H9 (cell line): ENCODE measurements at regions not wholly inside any gene's neighbourhood (a gene's known extent, or its start where the extent isn't known, plus 50 kb on each side); places are given as distances from the start of the nearest gene placed in this dataset.
"Not testable (repeated sequence)": the region's sequence is repeated elsewhere in the genome, so short reads cannot be mapped to it uniquely, and the experiment has no call there.

Experiments
- DNase-seq: peaks from one replicate; pipeline ENCODE4 v3.0.0-alpha.2; 2017
- H2AFZ ChIP-seq: one replicate; pipeline ENCODE4 v1.6.1; 2013; ENCODE audit warnings: mild to moderate bottlenecking, low read length, control low read depth, moderate library complexity
- H2AK5ac ChIP-seq: 2 replicates; pipeline ENCODE4 v1.6.1; 2013; ENCODE audit warnings: low read length, control low read depth, mixed read lengths; ENCODE audit not compliant: insufficient read length
- H2BK120ac ChIP-seq: one replicate; pipeline ENCODE4 v1.6.1; 2013; ENCODE audit warnings: low read depth, mild to moderate bottlenecking, low read length, control low read depth, inconsistent platforms; ENCODE audit not compliant: poor library complexity, severe bottlenecking
- H2BK12ac ChIP-seq: 2 replicates; pipeline ENCODE4 v1.6.1; 2013; ENCODE audit warnings: low read length, control low read depth, mixed read lengths, low read depth; ENCODE audit not compliant: insufficient read length
- H2BK15ac ChIP-seq: 2 replicates; pipeline ENCODE4 v1.6.1; 2013; ENCODE audit warnings: low read depth, low read length, control low read depth
- H2BK20ac ChIP-seq: one replicate; pipeline ENCODE4 v1.6.1; 2013; ENCODE audit warnings: low read depth, mild to moderate bottlenecking, low read length, control low read depth, inconsistent platforms; ENCODE audit not compliant: poor library complexity, severe bottlenecking
- H2BK5ac ChIP-seq: 2 replicates; pipeline ENCODE4 v1.6.1; 2013; ENCODE audit warnings: low read length, control low read depth, mixed read lengths; ENCODE audit not compliant: insufficient read length
- H3K14ac ChIP-seq: 2 replicates; pipeline ENCODE4 v1.6.1; 2013; ENCODE audit warnings: low read length, control low read depth; ENCODE audit not compliant: insufficient read depth
- H3K18ac ChIP-seq: 2 replicates; pipeline ENCODE4 v1.6.1; 2013; ENCODE audit warnings: low read depth, mild to moderate bottlenecking, mixed read lengths, low read length, control low read depth; ENCODE audit not compliant: insufficient read length
- H3K23ac ChIP-seq: 2 replicates; pipeline ENCODE4 v1.6.1; 2013; ENCODE audit warnings: low read length, control low read depth, mixed read lengths, low read depth; ENCODE audit not compliant: insufficient read length
- H3K23me2 ChIP-seq: 2 replicates; pipeline ENCODE4 v1.6.1; 2013; ENCODE audit warnings: low read depth, mild to moderate bottlenecking, mixed read lengths, low read length, control low read depth; ENCODE audit not compliant: insufficient read length, poor library complexity, severe bottlenecking
- H3K27ac ChIP-seq: 2 replicates; pipeline ENCODE4 v1.5.1; 2013; ENCODE audit warnings: low read length, control low read depth, mixed read lengths, low read depth; ENCODE audit not compliant: insufficient read length
- H3K27me3 ChIP-seq: 2 replicates; pipeline ENCODE4 v1.6.1; 2013; ENCODE audit warnings: low read length, control low read depth, inconsistent platforms; ENCODE audit not compliant: insufficient read depth
- H3K4ac ChIP-seq: 2 replicates; pipeline ENCODE4 v1.6.1; 2013; ENCODE audit warnings: low read depth, mild to moderate bottlenecking, control low read depth, inconsistent platforms, low read length, moderate library complexity
- H3K4me1 ChIP-seq: 2 replicates; pipeline ENCODE4 v1.6.1; 2013; ENCODE audit warnings: low read length, control low read depth, inconsistent platforms; ENCODE audit not compliant: insufficient read depth
- H3K4me2 ChIP-seq: 2 replicates; pipeline ENCODE4 v1.6.1; 2013; ENCODE audit warnings: low read length, control low read depth, mixed read lengths; ENCODE audit not compliant: insufficient read length, insufficient read depth
- H3K56ac ChIP-seq: 2 replicates; pipeline ENCODE4 v1.6.1; 2013; ENCODE audit warnings: low read depth, mild to moderate bottlenecking, mixed read lengths, low read length, control low read depth; ENCODE audit not compliant: insufficient read length
- H3K79me1 ChIP-seq: 2 replicates; pipeline ENCODE4 v1.6.1; 2013; ENCODE audit warnings: low read depth, mild to moderate bottlenecking, moderate library complexity, low read length, control low read depth, inconsistent platforms; ENCODE audit not compliant: insufficient read depth, poor library complexity, severe bottlenecking
- H3K79me2 ChIP-seq: 2 replicates; pipeline ENCODE4 v1.6.1; 2013; ENCODE audit warnings: low read length, control low read depth, inconsistent platforms; ENCODE audit not compliant: insufficient read depth
- H3K9ac ChIP-seq: 2 replicates; pipeline ENCODE4 v1.6.1; 2013; ENCODE audit warnings: low read length, control low read depth, mixed read lengths; ENCODE audit not compliant: insufficient read length; ENCODE audit errors: extremely low read depth
- H3K9me3 ChIP-seq: one replicate; pipeline ENCODE4 v1.6.1; 2013; ENCODE audit warnings: low read depth, low read length, inconsistent platforms; ENCODE audit not compliant: control insufficient read depth
- H3T11ph ChIP-seq: one replicate; pipeline ENCODE4 v1.6.1; 2013; ENCODE audit warnings: mild to moderate bottlenecking, low read length, control low read depth, inconsistent platforms
- H4K20me1 ChIP-seq: one replicate; pipeline ENCODE4 v1.6.1; 2013; ENCODE audit not compliant: control insufficient read depth, insufficient read length, insufficient read depth
- H4K5ac ChIP-seq: 2 replicates; pipeline ENCODE4 v1.6.1; 2013; ENCODE audit warnings: low read depth, mild to moderate bottlenecking, mixed read lengths, low read length, control low read depth; ENCODE audit not compliant: insufficient read length
- H4K8ac ChIP-seq: replicated peaks from 2 replicates; pipeline ENCODE4 v1.6.1; 2013; ENCODE audit warnings: low read length, control low read depth, mixed read lengths, low read depth; ENCODE audit not compliant: insufficient read length
- H4K91ac ChIP-seq: 2 replicates; pipeline ENCODE4 v1.6.1; 2013; ENCODE audit warnings: low read depth, mild to moderate bottlenecking, moderate library complexity, mixed read lengths, low read length, control low read depth; ENCODE audit not compliant: insufficient read length
- H3K27ac Mint-ChIP-seq, 3 experiments: 2 replicates in 2 of 3; 3 replicates in 1 of 3; pipeline ENCODE4 v1.8.0; 2020 to 2021; ENCODE audit warnings: mixed read lengths in 3 of 3, mild to moderate bottlenecking in 1 of 3, moderate library complexity in 1 of 3
- H3K27me3 Mint-ChIP-seq: 2 replicates; pipeline ENCODE4 v1.8.0; 2021; ENCODE audit warnings: low read depth, mild to moderate bottlenecking, moderate library complexity, mixed read lengths
- H3K36me3 Mint-ChIP-seq, 3 experiments: 2 replicates in 2 of 3; 3 replicates in 1 of 3; pipeline ENCODE4 v1.8.0; 2020 to 2021; ENCODE audit warnings: low read depth in 3 of 3, mixed read lengths in 3 of 3; ENCODE audit not compliant: insufficient read depth in 1 of 3
- H3K4me1 Mint-ChIP-seq, 2 experiments: 2 replicates each; pipeline ENCODE4 v1.8.0; 2020; ENCODE audit warnings: mixed read lengths in 2 of 2
- H3K4me3 Mint-ChIP-seq, 2 experiments: 2 replicates in 1 of 2; 3 replicates in 1 of 2; pipeline ENCODE4 v1.8.0; 2020 to 2021; ENCODE audit warnings: mild to moderate bottlenecking in 2 of 2, mixed read lengths in 2 of 2, moderate library complexity in 1 of 2
- H3K9me3 Mint-ChIP-seq, 2 experiments: 2 replicates in 1 of 2; 3 replicates in 1 of 2; pipeline ENCODE4 v1.8.0; 2020; ENCODE audit warnings: mild to moderate bottlenecking in 2 of 2, mixed read lengths in 2 of 2, moderate library complexity in 1 of 2
- WGBS: extraction: QIAGEN DNeasy Blood & Tissue Kit; methylation state at CpG from one replicate; pipeline ENCODE4 v1.1.7; 2013; ENCODE audit warnings: missing lambda C conversion rate, low lambda C conversion rate, mixed read lengths; ENCODE audit not compliant: insufficient read length; ENCODE audit errors: extremely low coverage; 5-methylcytosine and 5-hydroxymethylcytosine counted together

GRCh38 chr9:89856950-89857349 is 252.1 kb downstream of the GADD45G start:
- H3K79me1 ChIP-seq, H3K4me3 Mint-ChIP-seq, H2BK12ac ChIP-seq, H3K23me2 ChIP-seq, H3K56ac ChIP-seq, H2AFZ ChIP-seq, H3K27me3 ChIP-seq, H3K4me2 ChIP-seq, H2BK5ac ChIP-seq, H3K27ac ChIP-seq, DNase-seq, H3K79me2 ChIP-seq, H3K36me3 Mint-ChIP-seq, H3K9ac ChIP-seq, H3K9me3 Mint-ChIP-seq, H4K8ac ChIP-seq, H2AK5ac ChIP-seq, H3K27me3 Mint-ChIP-seq, H3K14ac ChIP-seq, H3K27ac Mint-ChIP-seq, H4K5ac ChIP-seq, H3T11ph ChIP-seq, H3K4ac ChIP-seq, H3K9me3 ChIP-seq, H2BK15ac ChIP-seq, H4K91ac ChIP-seq, H2BK20ac ChIP-seq, H2BK120ac ChIP-seq, H3K18ac ChIP-seq, H4K20me1 ChIP-seq, H3K23ac ChIP-seq, H3K4me1 ChIP-seq: not testable (repeated sequence)
- H3K4me1 Mint-ChIP-seq: peaks cover 12 to 19% of the 10 kb centered on the region in 2 experiments

GRCh38 chr9:89859842-89860241 is 255.0 kb downstream of the GADD45G start:
- H2BK120ac ChIP-seq, H2BK12ac ChIP-seq: not testable (repeated sequence)
- peaks cover 12 to 13% of the 10 kb centered on the region in 2 experiments; a peak in 3 of 4 replicates for H3K4me1 Mint-ChIP-seq

More at GRCh38 chr9:89859842-89860241, 255.0 kb downstream of the GADD45G start:
- not testable (repeated sequence) for H3K23ac ChIP-seq, H3K4me1 ChIP-seq, H3K27ac Mint-ChIP-seq, H3K4ac ChIP-seq, H3K23me2 ChIP-seq, H3K27me3 ChIP-seq, H3K36me3 Mint-ChIP-seq, H3K27ac ChIP-seq, H3K14ac ChIP-seq, H2BK5ac ChIP-seq, H4K8ac ChIP-seq, H3K4me2 ChIP-seq, H2AFZ ChIP-seq, H4K91ac ChIP-seq, H3K4me3 Mint-ChIP-seq, H2BK15ac ChIP-seq, H3K9me3 ChIP-seq, H3T11ph ChIP-seq, H2AK5ac ChIP-seq, H3K18ac ChIP-seq, H4K5ac ChIP-seq, H3K79me2 ChIP-seq, DNase-seq, H3K9me3 Mint-ChIP-seq, H3K27me3 Mint-ChIP-seq, H3K56ac ChIP-seq, H3K9ac ChIP-seq, H3K79me1 ChIP-seq, H4K20me1 ChIP-seq, H2BK20ac ChIP-seq
- WGBS: no CpG with 5 or more reads among the region's 7 CpGs
